IMR-90 (cell line): ENCODE measurements at regions not wholly inside any gene's neighbourhood (a gene's known extent, or its start where the extent isn't known, plus 50 kb on each side); places are given as distances from the start of the nearest gene placed in this dataset.

Experiments
- ATAC-seq: fragments of 200-7000 bp; cut with Tn5 transposase; 2 replicates; pipeline ENCODE4 v1.9.1; 2020; ENCODE audit warnings: low read depth, mild to moderate bottlenecking, moderate library complexity
- BruUV-seq: library from RNA; stranded (reverse); fragments of 400-500 nt; replicated peaks from 2 replicates; lab custom pipeline; 2021; lab: Mats Ljungman, UMichigan
- CTCF ChIA-PET: fragments of 300-600 bp; formaldehyde crosslinking; extraction: SDS; loops from one replicate; lab custom pipeline; 2021; ENCODE audit warnings: antibody characterized with exemption; lab: Yijun Ruan, JAX
- POLR2A ChIA-PET: fragments of 300-600 bp; sonication (Branson Sonifier 250); formaldehyde crosslinking; loops from one replicate; lab custom pipeline; 2022; ENCODE audit warnings: antibody characterized with exemption; ENCODE audit not compliant: unreplicated experiment; lab: Charles Lee
- DNase-seq: peaks from one replicate; pipeline ENCODE4 v3.0.0; 2013
- H2AFZ ChIP-seq: replicated peaks from 2 replicates; pipeline ENCODE3; 2013; ENCODE audit warnings: low read length, mild to moderate bottlenecking; ENCODE audit not compliant: poor library complexity
- H2AK5ac ChIP-seq: 2 replicates; pipeline ENCODE4 v1.6.1; 2013; ENCODE audit warnings: low read depth, low read length, inconsistent platforms
- H2AK9ac ChIP-seq: replicated peaks from 2 replicates; pipeline ENCODE3; 2013; ENCODE audit warnings: mild to moderate bottlenecking, low read depth, low read length, moderate library complexity; ENCODE audit not compliant: poor library complexity
- H2BK120ac ChIP-seq: 2 replicates; pipeline ENCODE4 v1.6.1; 2013; ENCODE audit warnings: low read depth, low read length, inconsistent platforms
- H2BK15ac ChIP-seq: 3 replicates; pipeline ENCODE4 v1.6.1; 2013; ENCODE audit warnings: low read depth, low read length, inconsistent platforms
- H2BK20ac ChIP-seq: 2 replicates; pipeline ENCODE4 v1.6.1; 2013; ENCODE audit warnings: low read depth, mild to moderate bottlenecking, inconsistent platforms, low read length, moderate library complexity
- H2BK5ac ChIP-seq: 2 replicates; pipeline ENCODE4 v1.6.1; 2013; ENCODE audit warnings: mild to moderate bottlenecking, low read depth, low read length, inconsistent platforms; ENCODE audit not compliant: poor library complexity, severe bottlenecking
- H3K14ac ChIP-seq: replicated peaks from 2 replicates; pipeline ENCODE4 v1.6.1; 2013; ENCODE audit warnings: low read depth, low read length, inconsistent platforms
- H3K18ac ChIP-seq: 2 replicates; pipeline ENCODE4 v1.6.1; 2013; ENCODE audit warnings: low read depth, low read length, control low read depth
- H3K23ac ChIP-seq: 2 replicates; pipeline ENCODE4 v1.6.1; 2013; ENCODE audit warnings: low read depth, low read length, inconsistent platforms
- H3K27ac ChIP-seq: 2 replicates; pipeline ENCODE4 v1.5.1; 2013; ENCODE audit warnings: mild to moderate bottlenecking, control low read depth, low read length; ENCODE audit not compliant: insufficient read depth
- H3K27me3 ChIP-seq: 2 replicates; pipeline ENCODE4 v1.6.1; 2013; ENCODE audit warnings: low read length; ENCODE audit not compliant: control insufficient read depth, insufficient read depth
- H3K36me3 ChIP-seq: 2 replicates; pipeline ENCODE4 v1.6.1; 2013; ENCODE audit warnings: low read length, mixed read lengths; ENCODE audit not compliant: control insufficient read depth, insufficient read depth
- H3K4ac ChIP-seq: 2 replicates; pipeline ENCODE4 v1.6.1; 2013; ENCODE audit warnings: low read depth, low read length, inconsistent platforms
- H3K4me1 ChIP-seq: 2 replicates; pipeline ENCODE4 v1.6.1; 2013; ENCODE audit warnings: low read length, mixed read lengths; ENCODE audit not compliant: control insufficient read depth, insufficient read depth
- H3K4me2 ChIP-seq: 2 replicates; pipeline ENCODE4 v1.6.1; 2013; ENCODE audit warnings: low read depth, mild to moderate bottlenecking, control low read depth, low read length, moderate library complexity
- H3K4me3 ChIP-seq: 2 replicates; pipeline ENCODE4 v1.5.1; 2013; ENCODE audit warnings: low read depth, mild to moderate bottlenecking, control low read depth, low read length, moderate library complexity; ENCODE audit not compliant: insufficient read depth
- H3K56ac ChIP-seq: 2 replicates; pipeline ENCODE4 v1.6.1; 2013; ENCODE audit warnings: low read length, inconsistent platforms; ENCODE audit not compliant: insufficient read depth; ENCODE audit errors: extremely low read depth
- H3K79me1 ChIP-seq, 2 experiments: 2 replicates each; pipeline ENCODE4 v1.6.1; 2013; ENCODE audit warnings: low read length in 2 of 2, inconsistent platforms in 1 of 2, low read depth in 1 of 2
- H3K9ac ChIP-seq: 2 replicates; pipeline ENCODE4 v1.6.1; 2013; ENCODE audit warnings: low read depth, low read length, control low read depth
- H3K9me1 ChIP-seq: 2 replicates; pipeline ENCODE4 v1.6.1; 2013; ENCODE audit warnings: low read length, inconsistent platforms; ENCODE audit not compliant: insufficient read depth
- H3K9me3 ChIP-seq: 2 replicates; pipeline ENCODE4 v1.6.1; 2013; ENCODE audit warnings: low read length; ENCODE audit not compliant: control insufficient read depth, insufficient read depth
- H4K20me1 ChIP-seq: 2 replicates; pipeline ENCODE4 v1.6.1; 2013; ENCODE audit warnings: low read length, inconsistent platforms; ENCODE audit not compliant: insufficient read depth
- H4K5ac ChIP-seq: 2 replicates; pipeline ENCODE4 v1.6.1; 2013; ENCODE audit warnings: mild to moderate bottlenecking, low read depth, low read length, control low read depth
- H4K8ac ChIP-seq, 2 experiments: 2 replicates each; pipeline ENCODE4 v1.6.1; 2013; ENCODE audit warnings: low read depth in 2 of 2, low read length in 2 of 2, control low read depth in 1 of 2, inconsistent platforms in 1 of 2
- H4K91ac ChIP-seq: 2 replicates; pipeline ENCODE4 v1.6.1; 2013; ENCODE audit warnings: low read depth, low read length, inconsistent platforms; ENCODE audit not compliant: insufficient read depth
- CEBPB ChIP-seq: IDR thresholded peaks from 2 replicates; pipeline ENCODE4 v1.6.1; 2012; ENCODE audit warnings: low read depth, low read length, improper control_type of control experiment
- MAFK ChIP-seq: IDR thresholded peaks from 2 replicates; pipeline ENCODE4 v1.6.1; 2012; ENCODE audit warnings: low read depth, low read length, improper control_type of control experiment
- MXI1 ChIP-seq: IDR thresholded peaks from 2 replicates; pipeline ENCODE4 v1.6.1; 2012; ENCODE audit warnings: low read depth, mild to moderate bottlenecking, low read length, moderate library complexity, borderline replicate concordance
- RCOR1 ChIP-seq: IDR thresholded peaks from 2 replicates; pipeline ENCODE4 v1.6.1; 2012; ENCODE audit warnings: mild to moderate bottlenecking, low read length, improper control_type of control experiment; ENCODE audit not compliant: insufficient replicate concordance
- RFX5 ChIP-seq: IDR thresholded peaks from 2 replicates; pipeline ENCODE4 v1.8.0; 2012; ENCODE audit warnings: low read depth, mild to moderate bottlenecking, low read length, moderate library complexity
- WGBS, 2 experiments: methylation state at CpG; one replicate each; pipeline versions ENCODE4 v1.1.5 to v1.1.7; 2013; ENCODE audit warnings: missing lambda C conversion rate in 2 of 2; ENCODE audit not compliant: insufficient read length in 1 of 2; ENCODE audit errors: extremely low coverage in 2 of 2; 5-methylcytosine and 5-hydroxymethylcytosine counted together
- dilution Hi-C: fragments of 300-500 bp; cut with HindIII; formaldehyde crosslinking; loops from one replicate; pipeline ENCODE4 v1.14.3; 2018; ENCODE audit warnings: low sequenced_read_pairs; ENCODE audit not compliant: unreplicated experiment
- in situ Hi-C: fragments of 300-500 bp; cut with MboI; formaldehyde crosslinking; loops from 3 replicates; pipeline ENCODE4 v1.14.3; 2019; ENCODE audit warnings: low sequenced_read_pairs, inconsistent platforms, mixed read lengths
- intact Hi-C: fragments of 100-400 bp; cut with micrococcal nuclease; formaldehyde crosslinking; loops from 2 replicates; pipeline ENCODE4 v1.10.0; 2022
- TF ChIP-seq, protein P1 (sequence below): fragments of 150-350 bp; IDR thresholded peaks from 2 replicates; pipeline ENCODE4 v1.6.1; 2017; ENCODE audit warnings: mild to moderate bottlenecking, antibody characterized with exemption, low read length, low read depth
- TF ChIP-seq, protein P2 (sequence below): conservative IDR thresholded peaks from 2 replicates; pipeline ENCODE4 v1.5.1; 2012; ENCODE audit warnings: mild to moderate bottlenecking, low read depth, low read length, improper control_type of control experiment

DNA sequence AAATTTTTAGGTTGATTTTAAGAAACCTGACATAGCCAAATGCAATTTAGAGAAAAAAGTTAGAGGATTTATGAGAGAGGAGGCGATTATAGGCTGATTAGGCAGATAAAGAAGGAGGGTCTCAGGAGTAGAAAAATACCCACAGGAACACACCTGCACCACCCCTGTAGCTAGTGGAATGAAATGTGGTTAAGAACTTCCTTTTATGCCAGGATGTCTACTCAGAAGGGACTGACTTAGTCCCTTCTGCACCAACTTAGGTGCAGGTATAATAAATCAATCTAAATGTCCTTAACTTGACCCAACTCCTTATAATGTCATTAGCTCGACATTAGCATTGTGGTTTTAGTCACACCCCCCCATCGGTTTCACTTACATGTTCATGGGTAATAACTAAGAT lies 1274.5 kb upstream of the TMEFF2 start:
- Histone ChIP-seq H3K56ac (no peak overlapping the region), H3K36me3 (no peaks in the 10 kb centered on the region), H3K79me1 (no peaks in the 10 kb centered on the region), H3K23ac (no peak overlapping the region), H3K4me2 (no peak overlapping the region), H4K91ac (no peak overlapping the region), H3K9ac (no peak overlapping the region), H3K18ac (no peak overlapping the region), H2BK15ac (no peak overlapping the region), H2BK20ac (no peak overlapping the region), H4K5ac (no peak overlapping the region), H2AK9ac (no peak overlapping the region), H3K27me3 (no peaks in the 10 kb centered on the region), H3K9me1 (no peaks in the 10 kb centered on the region), H2BK5ac (no peak overlapping the region), H3K14ac (no peak overlapping the region), H3K4ac (no peak overlapping the region), H4K8ac (no peak overlapping the region), H2BK120ac (no peak overlapping the region), H3K9me3 (peaks cover 12% of the 10 kb centered on the region), H4K20me1 (no peaks in the 10 kb centered on the region), H3K27ac (no peak overlapping the region), H3K4me3 (no peak overlapping the region), H3K4me1 (no peaks in the 10 kb centered on the region), H2AK5ac (no peak overlapping the region), H2AFZ (no peak overlapping the region)
- TF ChIP-seq MAFK (no peak), MXI1 (no peak), RFX5 (no peak), RCOR1 (no peak), CEBPB (no peak)
- TF ChIP-seq, protein P1, sequence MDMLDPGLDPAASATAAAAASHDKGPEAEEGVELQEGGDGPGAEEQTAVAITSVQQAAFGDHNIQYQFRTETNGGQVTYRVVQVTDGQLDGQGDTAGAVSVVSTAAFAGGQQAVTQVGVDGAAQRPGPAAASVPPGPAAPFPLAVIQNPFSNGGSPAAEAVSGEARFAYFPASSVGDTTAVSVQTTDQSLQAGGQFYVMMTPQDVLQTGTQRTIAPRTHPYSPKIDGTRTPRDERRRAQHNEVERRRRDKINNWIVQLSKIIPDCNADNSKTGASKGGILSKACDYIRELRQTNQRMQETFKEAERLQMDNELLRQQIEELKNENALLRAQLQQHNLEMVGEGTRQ = no peak
- TF ChIP-seq, protein P2, sequence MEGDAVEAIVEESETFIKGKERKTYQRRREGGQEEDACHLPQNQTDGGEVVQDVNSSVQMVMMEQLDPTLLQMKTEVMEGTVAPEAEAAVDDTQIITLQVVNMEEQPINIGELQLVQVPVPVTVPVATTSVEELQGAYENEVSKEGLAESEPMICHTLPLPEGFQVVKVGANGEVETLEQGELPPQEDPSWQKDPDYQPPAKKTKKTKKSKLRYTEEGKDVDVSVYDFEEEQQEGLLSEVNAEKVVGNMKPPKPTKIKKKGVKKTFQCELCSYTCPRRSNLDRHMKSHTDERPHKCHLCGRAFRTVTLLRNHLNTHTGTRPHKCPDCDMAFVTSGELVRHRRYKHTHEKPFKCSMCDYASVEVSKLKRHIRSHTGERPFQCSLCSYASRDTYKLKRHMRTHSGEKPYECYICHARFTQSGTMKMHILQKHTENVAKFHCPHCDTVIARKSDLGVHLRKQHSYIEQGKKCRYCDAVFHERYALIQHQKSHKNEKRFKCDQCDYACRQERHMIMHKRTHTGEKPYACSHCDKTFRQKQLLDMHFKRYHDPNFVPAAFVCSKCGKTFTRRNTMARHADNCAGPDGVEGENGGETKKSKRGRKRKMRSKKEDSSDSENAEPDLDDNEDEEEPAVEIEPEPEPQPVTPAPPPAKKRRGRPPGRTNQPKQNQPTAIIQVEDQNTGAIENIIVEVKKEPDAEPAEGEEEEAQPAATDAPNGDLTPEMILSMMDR = no peak
- DNase-seq (no peak), ATAC-seq (no peak)
- POLR2A ChIA-PET = no interaction called here
- CTCF ChIA-PET = no interaction called here
- intact Hi-C loops = no loop called here
- WGBS, 2 experiments = no CpG with 5 or more reads among the region's 3 CpGs
- in situ Hi-C loops = no loop called here
- dilution Hi-C loops = no loop called here
- no TSS peak for BruUV-seq
